ENCODE measurements at regions not wholly inside any gene's neighbourhood (a gene's known extent, or its start where the extent isn't known, plus 50 kb on each side); places are given as distances from the start of the nearest gene placed in this dataset.

- no peak for DNase-seq
Observed at GRCh38 chr14:101049511-101049910, 146.0 kb upstream of the RTL1 start.

DNA sequence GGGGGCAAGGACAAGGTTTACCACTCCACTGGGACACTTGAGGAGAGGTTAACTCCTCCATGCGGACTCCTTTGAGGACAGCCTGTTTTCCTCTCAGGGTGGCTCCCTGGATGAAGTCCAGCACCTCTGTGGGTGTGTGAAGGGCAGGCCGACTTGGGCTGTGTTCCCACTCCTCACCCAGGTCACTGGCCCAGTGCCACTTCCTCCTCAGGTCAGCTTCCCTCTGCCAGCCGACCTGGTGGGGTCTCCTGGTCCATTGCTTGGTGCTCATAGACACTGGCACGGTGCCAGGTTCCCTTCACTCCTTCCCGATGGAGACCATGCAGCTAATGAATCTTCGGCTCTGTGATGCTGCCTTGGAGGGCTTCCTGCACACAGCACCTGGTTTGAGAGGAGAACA lies 146.4 kb upstream of the RTL1 start:
- no peak for DNase-seq

- DNase-seq = no peak
Observed at GRCh38 chr14:101050901-101051490, 147.5 kb upstream of the RTL1 start.

DNA sequence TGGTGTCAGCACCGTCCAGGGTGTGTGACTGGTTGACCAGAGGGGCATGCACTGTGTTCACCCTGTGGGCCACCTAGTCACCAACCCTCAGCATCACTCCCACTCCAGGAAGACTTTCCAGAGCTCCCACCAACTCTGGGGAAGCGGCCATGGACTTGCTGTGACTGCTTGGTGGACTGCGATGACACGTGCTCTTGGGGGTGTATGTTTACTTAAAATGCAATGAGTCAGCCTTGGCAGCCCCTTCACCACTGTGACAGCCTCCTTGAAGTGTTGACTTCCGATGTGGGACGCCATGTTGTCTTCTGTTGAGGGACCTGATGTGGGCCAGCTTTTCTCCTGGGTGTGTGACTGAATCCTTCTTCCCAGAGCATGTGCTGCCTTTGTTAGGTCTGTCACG lies 151.1 kb upstream of the RTL1 start:
- DNase-seq = no peak

DNA sequence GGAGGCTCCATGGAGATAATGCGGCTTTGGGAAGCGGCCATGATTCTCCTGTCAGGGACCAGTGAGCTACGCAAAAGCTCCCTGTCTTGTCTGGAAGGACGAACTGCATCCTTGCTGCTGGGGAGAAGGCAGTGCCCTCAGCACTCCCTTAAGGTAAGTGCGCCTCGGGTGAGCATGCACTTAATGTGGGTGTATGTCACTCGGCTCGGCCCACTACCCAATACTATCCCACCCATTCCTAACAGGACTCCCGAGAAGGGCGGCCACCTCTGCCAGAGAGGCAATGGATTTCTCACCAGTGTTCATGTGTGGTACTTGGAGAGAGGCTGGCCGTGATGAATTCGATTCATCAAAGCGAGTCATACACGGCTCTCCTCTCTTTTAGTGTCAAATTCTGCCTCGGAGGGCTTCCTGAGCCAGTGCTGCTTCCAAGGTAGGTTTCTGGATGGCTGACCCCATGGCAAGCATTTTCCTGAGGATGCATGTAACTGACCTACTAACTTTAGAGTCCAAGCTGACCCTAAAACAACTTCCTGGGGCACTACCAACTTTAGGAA lies 151.7 kb upstream of the RTL1 start:
- no peak for DNase-seq

GRCh38 chr14:101055776-101056374 lies 152.4 kb upstream of the RTL1 start:
- no peak for DNase-seq

DNA sequence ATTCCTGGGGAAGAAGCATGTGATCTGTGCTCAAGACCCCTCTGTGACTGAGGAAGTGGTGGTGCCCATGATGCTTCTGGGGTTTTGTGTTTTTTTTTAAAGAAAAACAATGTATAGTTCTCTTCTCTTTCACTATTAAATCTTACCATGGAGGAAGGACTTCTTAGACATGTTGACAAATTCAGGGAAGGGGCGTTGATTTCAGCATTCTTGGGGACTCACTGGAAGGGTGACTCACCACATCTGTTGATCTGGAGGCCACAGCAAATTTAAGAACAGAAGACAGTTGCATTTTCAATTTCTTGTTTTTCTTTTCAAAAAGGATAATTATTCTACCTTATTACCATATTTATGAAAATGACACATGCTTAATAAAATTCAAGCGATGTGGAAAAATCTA lies 152.9 kb upstream of the RTL1 start:
- no peak for DNase-seq

GRCh38 chr14:101057394-101057793 lies 153.9 kb upstream of the RTL1 start:
- no peak for DNase-seq

DNA sequence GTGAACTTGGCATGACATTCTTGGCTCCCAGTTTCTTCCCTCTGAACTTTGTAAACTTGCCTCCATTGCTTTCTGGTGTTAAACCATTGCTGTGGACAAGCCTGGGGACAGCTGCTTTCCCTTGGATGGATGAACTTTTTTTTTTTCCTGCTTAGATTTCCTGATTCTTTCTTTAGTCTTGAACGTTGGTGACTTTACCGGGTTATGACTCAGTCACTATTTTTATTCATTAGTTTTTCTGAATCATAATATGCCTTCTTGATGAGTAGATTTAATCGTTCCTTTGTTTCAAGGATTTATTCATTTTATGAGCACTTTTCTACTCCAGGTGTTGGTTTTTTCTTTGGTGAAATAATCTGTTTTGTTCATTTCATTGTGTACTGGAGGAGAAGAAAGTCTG lies 155.0 kb upstream of the RTL1 start:
- no peak for DNase-seq

GRCh38 chr14:101060171-101060601 lies 156.7 kb upstream of the RTL1 start:
- DNase-seq = no peak

- DNase-seq = no peak
Observed at GRCh38 chr14:101061411-101062064, 158.0 kb upstream of the RTL1 start.

- DNase-seq = no peak
Observed at GRCh38 chr14:101062065-101062450, 158.5 kb upstream of the RTL1 start.

DNA sequence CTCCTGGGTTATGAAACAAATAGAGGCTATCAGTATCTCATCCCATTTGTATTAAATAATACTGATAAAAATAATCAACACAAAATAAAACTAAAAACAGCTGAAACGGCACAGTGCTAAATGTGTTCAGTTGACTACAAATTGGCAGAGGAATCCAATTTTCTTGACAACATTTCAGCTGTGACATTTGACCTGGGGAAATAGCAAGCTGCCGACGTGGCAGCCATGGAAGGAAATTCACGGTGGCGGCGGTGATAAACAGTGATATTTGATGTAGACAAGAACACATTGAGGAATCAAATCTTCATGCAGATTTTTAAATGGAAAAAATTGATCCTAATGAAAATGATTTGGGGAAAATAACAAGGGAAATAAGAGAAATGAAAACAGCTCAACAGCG lies 159.1 kb upstream of the RTL1 start:
- no peak for DNase-seq

- DNase-seq = no peak
Observed at GRCh38 chr14:101063121-101063520, 159.6 kb upstream of the RTL1 start.

- DNase-seq = no peak
Observed at GRCh38 chr14:101064121-101064661, 160.7 kb upstream of the RTL1 start.

- no peak for DNase-seq
Observed at GRCh38 chr14:101064718-101065117, 161.2 kb upstream of the RTL1 start.

DNA sequence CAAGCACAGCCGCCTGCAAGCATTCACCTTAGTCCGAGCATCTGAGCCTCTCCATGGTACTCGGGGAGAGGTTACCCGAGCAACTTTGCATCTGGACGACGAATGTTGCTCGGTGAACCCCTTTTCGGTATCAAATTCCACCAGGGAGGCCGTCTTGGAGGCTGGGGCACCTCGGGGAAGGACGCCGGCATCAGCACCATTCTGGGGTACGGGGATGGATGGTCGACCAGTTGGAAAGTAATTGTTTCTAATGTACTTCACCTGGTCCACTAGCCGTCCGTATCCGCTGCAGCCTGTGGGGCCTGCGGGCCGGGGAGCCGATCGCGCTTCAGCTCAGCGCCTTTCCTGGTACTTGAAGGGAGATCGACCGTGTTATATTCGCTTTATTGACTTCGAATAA lies 161.7 kb upstream of the RTL1 start:
- DNase-seq = no peak

DNA sequence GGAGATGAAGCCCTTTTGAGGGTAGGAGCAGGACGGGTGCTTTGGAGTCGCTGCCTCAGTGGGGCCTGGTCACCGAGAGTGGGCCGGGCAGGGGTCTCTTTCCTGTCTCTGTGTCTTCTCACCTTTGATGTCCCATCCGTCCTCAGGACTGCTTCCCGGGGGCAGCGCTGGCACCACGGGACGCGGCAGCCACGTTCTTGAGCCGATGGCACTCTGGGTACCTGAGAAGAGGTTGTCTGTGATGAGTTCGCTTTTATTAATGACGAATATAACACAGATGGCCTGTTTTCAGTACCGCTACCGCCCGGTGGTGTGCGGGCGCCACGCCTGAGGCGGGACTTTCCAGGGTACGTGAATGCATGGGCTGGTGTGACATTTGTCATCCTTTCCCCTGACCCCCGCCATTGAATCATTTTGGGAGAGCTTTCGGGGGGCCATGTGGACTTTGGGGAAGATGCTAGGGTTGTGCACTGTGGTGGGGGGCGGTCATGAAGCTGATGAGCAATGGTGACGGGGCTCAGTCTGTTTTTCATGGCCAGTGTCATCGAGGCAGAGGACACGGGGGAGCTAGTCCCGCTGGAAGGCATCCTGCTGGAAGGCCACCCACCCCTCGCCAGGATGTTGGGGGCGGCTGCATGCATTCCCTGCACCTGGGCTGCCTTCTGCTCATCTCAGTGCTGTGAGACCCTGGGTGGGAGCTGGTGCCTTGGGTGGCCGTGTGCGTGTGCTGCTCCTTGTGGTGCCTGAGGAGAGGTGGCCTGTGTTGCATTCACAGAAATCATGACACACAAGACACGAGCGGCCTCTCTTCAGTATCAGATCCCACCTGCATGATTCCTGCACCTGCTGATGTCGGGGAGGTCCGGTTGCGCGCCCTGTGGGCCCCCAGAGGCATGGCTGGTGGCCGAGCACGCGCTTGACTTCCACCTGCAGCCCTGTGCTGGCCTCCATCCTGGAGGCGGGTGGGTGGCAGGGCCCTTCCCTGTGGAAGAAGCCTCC lies 162.5 kb upstream of the RTL1 start:
- no peak for DNase-seq

- DNase-seq = no peak
Observed at GRCh38 chr14:101066826-101067510, 163.4 kb upstream of the RTL1 start.

DNA sequence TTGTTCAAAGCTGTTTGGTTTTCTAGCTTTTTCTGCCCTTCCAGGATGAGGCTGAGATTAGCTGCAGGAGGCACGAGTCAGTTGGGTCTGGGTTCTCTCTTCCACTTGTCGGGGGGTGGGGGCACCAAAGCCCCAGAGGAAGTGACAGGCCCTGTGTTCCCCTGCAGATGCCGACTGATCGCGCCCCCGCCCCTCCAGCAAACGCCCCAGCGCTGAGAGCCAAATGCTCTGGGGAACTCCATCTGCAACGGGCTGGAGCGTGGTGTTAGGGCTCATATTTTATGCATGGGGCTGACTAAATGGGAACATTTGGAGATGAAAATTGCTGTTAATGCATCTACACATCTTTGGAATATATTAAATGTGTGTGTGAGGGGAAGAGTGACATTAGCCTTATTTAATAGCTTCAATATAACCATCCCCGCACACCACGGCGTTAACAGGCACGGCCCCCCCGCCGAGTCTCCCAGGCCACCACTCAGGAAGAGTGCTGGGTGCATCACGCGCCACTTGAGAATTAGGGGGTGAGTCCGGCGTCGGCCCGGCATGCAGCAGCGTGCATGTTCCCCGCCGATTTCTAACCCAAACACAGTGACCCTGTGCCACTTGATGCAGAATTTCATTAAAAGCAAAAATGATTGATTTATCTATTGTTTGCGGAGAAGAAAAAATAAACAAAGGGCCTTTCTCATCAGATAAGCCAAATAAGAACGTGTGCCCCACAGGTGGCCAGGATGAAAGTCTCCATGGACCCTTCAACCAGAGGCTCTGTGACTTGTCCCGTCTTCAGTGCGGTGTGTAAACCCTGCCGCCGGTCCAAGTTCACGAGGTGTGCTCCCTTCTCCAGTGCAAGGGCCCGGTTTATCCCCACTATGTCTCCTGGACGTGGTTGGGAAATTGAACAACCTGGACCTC lies 165.0 kb upstream of the RTL1 start:
- DNase-seq = no peak

GRCh38 chr14:101069228-101069549 lies 165.7 kb upstream of the RTL1 start:
- DNase-seq = no peak

Data from NCI-H2029 (cell line).